ENCODE measurements at regions not wholly inside any gene's neighbourhood (a gene's known extent, or its start where the extent isn't known, plus 50 kb on each side); places are given as distances from the start of the nearest gene placed in this dataset.

DNA sequence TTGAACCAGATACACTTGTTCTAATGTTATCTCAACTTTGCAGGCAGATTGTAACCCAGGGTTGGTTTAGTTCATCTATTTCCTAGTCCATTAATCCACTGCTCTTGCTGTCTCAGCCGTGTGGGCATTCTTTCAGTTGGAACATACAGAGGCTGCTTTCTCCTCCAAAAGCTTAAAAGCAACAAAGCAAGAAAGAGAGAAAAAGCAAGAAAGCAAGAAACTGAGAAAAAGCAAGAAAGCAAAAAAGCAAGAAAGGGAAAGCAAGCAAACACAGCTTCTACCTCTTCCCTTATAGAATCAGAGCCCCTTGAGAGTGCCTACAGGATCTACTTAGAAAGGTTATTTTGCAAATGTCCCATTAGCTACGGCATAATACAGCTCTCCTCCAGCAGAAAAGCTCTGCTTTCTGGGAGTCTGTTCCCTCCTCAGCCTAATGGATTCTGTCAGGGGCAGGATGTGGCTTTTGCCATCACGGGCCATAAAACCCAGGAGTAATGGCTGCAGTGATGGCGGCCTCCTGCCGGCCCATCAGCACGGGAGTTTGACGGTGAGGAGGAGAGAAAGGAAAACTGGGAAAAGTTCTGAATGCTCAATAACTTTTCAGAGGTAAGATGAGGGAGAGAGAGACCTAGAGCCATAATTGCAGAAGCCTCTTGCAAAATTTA, 156.8 kb upstream of the JARID2 start:
- Histone ChIP-seq H3K4me3 (ENCODE audit: insufficient read depth, low read length, poor library complexity, severe bottlenecking) (no peak overlapping the region), H3K36me3 (ENCODE audit: low read length) (no peaks in the 10 kb centered on the region), H3K27me3 (ENCODE audit: low read length) (no peaks in the 10 kb centered on the region), H3K9me3 (ENCODE audit: insufficient read depth, low read length) (no peaks in the 10 kb centered on the region), H3K4me2 (ENCODE audit: low read depth, low read length, poor library complexity, severe bottlenecking) (no peak overlapping the region), H3K9ac (ENCODE audit: low read length) (no peak overlapping the region), H3K79me2 (ENCODE audit: insufficient read depth, low read length) (no peaks in the 10 kb centered on the region), H2AFZ (ENCODE audit: low read depth, low read length, severe bottlenecking) (no peak overlapping the region), H3K27ac (ENCODE audit: low read depth, low read length) (no peak overlapping the region), H4K20me1 (ENCODE audit: low read depth, low read length) (no peaks in the 10 kb centered on the region), H3F3A (ENCODE audit: insufficient read depth) (no peaks in the 10 kb centered on the region), H3K9me2 (replicated peaks; ENCODE audit: insufficient read depth, low read length) (no peaks in the 10 kb centered on the region)
- no peak for TF ChIP-seq CTCF (IDR thresholded peaks at IDR 0.05; ENCODE audit: insufficient read depth, low read length, poor library complexity, severe bottlenecking)
- TF ChIP-seq EZH2phosphoT487 (conservative IDR thresholded peaks at IDR 0.05; ENCODE audit: low read length): no peak

DNA sequence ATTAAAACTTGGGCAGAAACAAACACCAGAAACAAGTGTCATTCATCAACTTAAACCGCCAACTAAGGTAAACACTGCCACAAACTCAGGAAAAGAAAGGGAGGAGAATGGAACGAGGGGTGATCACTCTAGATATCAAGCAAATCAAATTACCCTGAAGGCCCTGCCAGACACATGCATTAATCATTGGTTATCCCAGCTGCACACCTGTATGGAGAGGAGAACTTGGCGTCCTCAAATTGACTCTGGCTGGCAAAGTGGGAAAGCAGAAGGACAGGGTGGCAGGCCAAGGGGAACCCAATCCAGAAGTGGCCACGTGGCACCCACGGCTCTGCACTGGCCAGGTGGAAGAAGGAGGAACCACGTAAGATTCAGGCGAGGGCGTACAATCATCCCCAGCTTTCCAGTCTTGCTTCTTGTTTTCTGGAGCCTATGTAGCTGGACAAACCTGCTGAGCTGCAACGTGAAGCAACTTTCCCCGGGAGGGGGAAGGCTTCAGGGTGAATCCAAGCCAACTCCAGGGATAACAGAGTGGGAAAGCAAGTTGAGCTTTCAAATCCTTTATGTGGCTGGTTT, 156.2 kb upstream of the JARID2 start:
- TF ChIP-seq CTCF (IDR thresholded peaks at IDR 0.05; ENCODE audit: insufficient read depth, low read length, poor library complexity, severe bottlenecking) (no peak), EZH2phosphoT487 (conservative IDR thresholded peaks at IDR 0.05; ENCODE audit: low read length) (no peak)

GRCh38 chr6:15090145-15090579, 155.7 kb upstream of the JARID2 start:
- TF ChIP-seq CTCF (IDR thresholded peaks at IDR 0.05; ENCODE audit: insufficient read depth, low read length, poor library complexity, severe bottlenecking) (no peak), EZH2phosphoT487 (conservative IDR thresholded peaks at IDR 0.05; ENCODE audit: low read length) (no peak)

More for the DNA sequence above, 156.2 kb upstream of the JARID2 start:
- Histone ChIP-seq H4K20me1 (ENCODE audit: low read depth, low read length) (no peaks in the 10 kb centered on the region), H2AFZ (ENCODE audit: low read depth, low read length, severe bottlenecking) (no peak overlapping the region), H3K27me3 (ENCODE audit: low read length) (no peaks in the 10 kb centered on the region), H3K79me2 (ENCODE audit: insufficient read depth, low read length) (no peaks in the 10 kb centered on the region), H3F3A (ENCODE audit: insufficient read depth) (no peaks in the 10 kb centered on the region), H3K9me2 (replicated peaks; ENCODE audit: insufficient read depth, low read length) (no peaks in the 10 kb centered on the region), H3K4me3 (ENCODE audit: insufficient read depth, low read length, poor library complexity, severe bottlenecking) (no peak overlapping the region), H3K4me2 (ENCODE audit: low read depth, low read length, poor library complexity, severe bottlenecking) (no peak overlapping the region), H3K27ac (ENCODE audit: low read depth, low read length) (no peak overlapping the region), H3K9me3 (ENCODE audit: insufficient read depth, low read length) (no peaks in the 10 kb centered on the region), H3K9ac (ENCODE audit: low read length) (no peak overlapping the region), H3K36me3 (ENCODE audit: low read length) (no peaks in the 10 kb centered on the region)

More at GRCh38 chr6:15090145-15090579, 155.7 kb upstream of the JARID2 start:
- no peaks in the 10 kb centered on the region for H3K9me2 ChIP-seq (replicated peaks; ENCODE audit: insufficient read depth, low read length)
- H3F3A ChIP-seq (ENCODE audit: insufficient read depth): no peaks in the 10 kb centered on the region
- H3K9me3 ChIP-seq (ENCODE audit: insufficient read depth, low read length): no peaks in the 10 kb centered on the region
- H3K27me3 ChIP-seq (ENCODE audit: low read length): no peaks in the 10 kb centered on the region
- no peak overlapping the region for H3K9ac ChIP-seq (ENCODE audit: low read length)
- H3K27ac ChIP-seq (ENCODE audit: low read depth, low read length): no peak overlapping the region
- no peak overlapping the region for H3K4me2 ChIP-seq (ENCODE audit: low read depth, low read length, poor library complexity, severe bottlenecking)
- H3K4me3 ChIP-seq (ENCODE audit: insufficient read depth, low read length, poor library complexity, severe bottlenecking): no peak overlapping the region
- no peaks in the 10 kb centered on the region for H3K36me3 ChIP-seq (ENCODE audit: low read length)
- no peaks in the 10 kb centered on the region for H4K20me1 ChIP-seq (ENCODE audit: low read depth, low read length)
- no peak overlapping the region for H2AFZ ChIP-seq (ENCODE audit: low read depth, low read length, severe bottlenecking)
- no peaks in the 10 kb centered on the region for H3K79me2 ChIP-seq (ENCODE audit: insufficient read depth, low read length)
